HG03457 (cell line): ENCODE measurements at regions not wholly inside any gene's neighbourhood (a gene's known extent, or its start where the extent isn't known, plus 50 kb on each side); places are given as distances from the start of the nearest gene placed in this dataset.

ENCODE experiments used
- ATAC-seq: cut with Tn5 transposase; IDR thresholded peaks from one replicate; pipeline ENCODE4 v1.9.1; 2021; ENCODE audit warnings: moderate number of reproducible peaks; ENCODE audit not compliant: unreplicated experiment

- ATAC-seq = no peak
These were observed 583.1 kb upstream of the HS6ST1 start for GRCh38 chr2:128901572-128902391.

- ATAC-seq = no peak
These were observed 585.0 kb upstream of the HS6ST1 start for GRCh38 chr2:128903637-128904036.

- no peak for ATAC-seq
These were observed 592.6 kb upstream of the HS6ST1 start for GRCh38 chr2:128911276-128911675.

- no peak for ATAC-seq
These were observed 595.7 kb upstream of the HS6ST1 start for GRCh38 chr2:128914320-128914719.

- ATAC-seq = no peak
These were observed 603.1 kb upstream of the HS6ST1 start for GRCh38 chr2:128921751-128922150.

GRCh38 chr2:128922154-128922553, 603.5 kb upstream of the HS6ST1 start:
- no peak for ATAC-seq

GRCh38 chr2:128925631-128926030, 607.0 kb upstream of the HS6ST1 start:
- no peak for ATAC-seq

GRCh38 chr2:128930101-128930500, 611.4 kb upstream of the HS6ST1 start:
- no peak for ATAC-seq

- no peak for ATAC-seq
These were observed 621.7 kb upstream of the HS6ST1 start for GRCh38 chr2:128940378-128940777.

GRCh38 chr2:128941751-128942150, 623.1 kb upstream of the HS6ST1 start:
- ATAC-seq = no peak

GRCh38 chr2:128949360-128949759, 630.7 kb upstream of the HS6ST1 start:
- no peak for ATAC-seq

- no peak for ATAC-seq
These were observed 632.1 kb upstream of the HS6ST1 start for GRCh38 chr2:128950758-128951157.

- ATAC-seq = no peak
These were observed 639.6 kb upstream of the HS6ST1 start for GRCh38 chr2:128958241-128958640.

GRCh38 chr2:128967646-128968045, 649.0 kb upstream of the HS6ST1 start:
- ATAC-seq = no peak

GRCh38 chr2:128969374-128969773, 650.7 kb upstream of the HS6ST1 start:
- no peak for ATAC-seq

- no peak for ATAC-seq
These were observed 651.9 kb upstream of the HS6ST1 start for GRCh38 chr2:128970332-128971116.

GRCh38 chr2:128973566-128973965, 654.9 kb upstream of the HS6ST1 start:
- no peak for ATAC-seq

GRCh38 chr2:128978212-128978611, 659.5 kb upstream of the HS6ST1 start:
- no peak for ATAC-seq

- no peak for ATAC-seq
These were observed 660.5 kb upstream of the HS6ST1 start for GRCh38 chr2:128979182-128979581.

- ATAC-seq = no peak
These were observed 661.8 kb upstream of the HS6ST1 start for GRCh38 chr2:128980475-128980874.

GRCh38 chr2:128981353-128981752, 662.7 kb upstream of the HS6ST1 start:
- no peak for ATAC-seq

- ATAC-seq = no peak
These were observed 663.3 kb upstream of the HS6ST1 start for GRCh38 chr2:128982001-128982400.
